ENCODE measurements at regions not wholly inside any gene's neighbourhood (a gene's known extent, or its start where the extent isn't known, plus 50 kb on each side); places are given as distances from the start of the nearest gene placed in this dataset.

DNA sequence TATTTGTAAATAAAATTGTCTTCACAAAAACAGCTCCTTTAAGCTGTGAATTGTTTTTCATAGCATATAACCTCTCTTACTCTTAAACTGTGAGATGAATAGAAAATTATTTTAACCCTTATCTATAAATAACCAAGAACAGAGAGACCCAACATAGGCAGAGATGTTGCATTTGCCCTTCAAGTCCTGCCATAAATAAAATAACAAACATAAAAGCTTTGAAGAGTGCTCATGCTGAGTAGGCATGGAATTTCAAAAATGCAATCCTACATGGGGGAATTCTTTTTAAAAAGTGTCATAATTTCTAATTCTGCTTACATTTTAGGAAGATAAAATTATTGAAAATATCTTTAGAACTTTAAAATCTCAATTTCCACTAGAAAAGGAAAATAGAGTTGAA is 124.1 kb upstream of the FERD3L start:
- H3K27ac Mint-ChIP-seq = no peak overlapping the region
- H3K4me3 Mint-ChIP-seq = no peak overlapping the region
- TF ChIP-seq, protein P1, sequence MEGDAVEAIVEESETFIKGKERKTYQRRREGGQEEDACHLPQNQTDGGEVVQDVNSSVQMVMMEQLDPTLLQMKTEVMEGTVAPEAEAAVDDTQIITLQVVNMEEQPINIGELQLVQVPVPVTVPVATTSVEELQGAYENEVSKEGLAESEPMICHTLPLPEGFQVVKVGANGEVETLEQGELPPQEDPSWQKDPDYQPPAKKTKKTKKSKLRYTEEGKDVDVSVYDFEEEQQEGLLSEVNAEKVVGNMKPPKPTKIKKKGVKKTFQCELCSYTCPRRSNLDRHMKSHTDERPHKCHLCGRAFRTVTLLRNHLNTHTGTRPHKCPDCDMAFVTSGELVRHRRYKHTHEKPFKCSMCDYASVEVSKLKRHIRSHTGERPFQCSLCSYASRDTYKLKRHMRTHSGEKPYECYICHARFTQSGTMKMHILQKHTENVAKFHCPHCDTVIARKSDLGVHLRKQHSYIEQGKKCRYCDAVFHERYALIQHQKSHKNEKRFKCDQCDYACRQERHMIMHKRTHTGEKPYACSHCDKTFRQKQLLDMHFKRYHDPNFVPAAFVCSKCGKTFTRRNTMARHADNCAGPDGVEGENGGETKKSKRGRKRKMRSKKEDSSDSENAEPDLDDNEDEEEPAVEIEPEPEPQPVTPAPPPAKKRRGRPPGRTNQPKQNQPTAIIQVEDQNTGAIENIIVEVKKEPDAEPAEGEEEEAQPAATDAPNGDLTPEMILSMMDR (IDR thresholded peaks at IDR 0.05; ENCODE audit: unreplicated experiment in 3 of 3) = no peak
- peaks cover 5% of the 10 kb centered on the region for H3K9me3 Mint-ChIP-seq
- H3K36me3 Mint-ChIP-seq (ENCODE audit: low read depth) = no peaks in the 10 kb centered on the region
- no peaks in the 10 kb centered on the region for H3K27me3 Mint-ChIP-seq (ENCODE audit: low read depth)
- H3K4me1 Mint-ChIP-seq = no peaks in the 10 kb centered on the region

DNA sequence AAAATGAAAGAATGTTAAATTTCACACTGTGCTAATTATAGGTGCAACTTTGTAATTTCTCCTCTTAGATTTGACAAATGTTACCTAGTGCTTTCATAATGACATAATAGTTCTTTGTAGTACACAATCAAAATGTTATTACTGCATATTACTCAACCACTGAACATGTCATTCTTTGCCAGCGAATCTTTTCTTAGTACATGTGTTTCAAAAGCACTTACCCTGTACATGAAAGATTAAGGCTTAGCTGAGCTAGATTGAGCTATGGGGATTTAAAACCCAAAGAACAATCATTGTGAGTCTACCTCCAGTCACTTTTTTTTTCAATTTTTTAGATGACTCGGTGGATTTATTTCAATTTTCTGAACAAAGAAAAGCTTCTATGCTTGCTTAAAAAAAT is 123.5 kb upstream of the FERD3L start:
- Mint-ChIP-seq H3K27ac (no peak overlapping the region), H3K4me1 (no peaks in the 10 kb centered on the region), H3K9me3 (peaks cover 5% of the 10 kb centered on the region), H3K27me3 (ENCODE audit: low read depth) (no peaks in the 10 kb centered on the region), H3K4me3 (no peak overlapping the region), H3K36me3 (ENCODE audit: low read depth) (no peaks in the 10 kb centered on the region)
- TF ChIP-seq, protein P1 (IDR thresholded peaks at IDR 0.05; ENCODE audit: unreplicated experiment in 3 of 3) = no peak

DNA sequence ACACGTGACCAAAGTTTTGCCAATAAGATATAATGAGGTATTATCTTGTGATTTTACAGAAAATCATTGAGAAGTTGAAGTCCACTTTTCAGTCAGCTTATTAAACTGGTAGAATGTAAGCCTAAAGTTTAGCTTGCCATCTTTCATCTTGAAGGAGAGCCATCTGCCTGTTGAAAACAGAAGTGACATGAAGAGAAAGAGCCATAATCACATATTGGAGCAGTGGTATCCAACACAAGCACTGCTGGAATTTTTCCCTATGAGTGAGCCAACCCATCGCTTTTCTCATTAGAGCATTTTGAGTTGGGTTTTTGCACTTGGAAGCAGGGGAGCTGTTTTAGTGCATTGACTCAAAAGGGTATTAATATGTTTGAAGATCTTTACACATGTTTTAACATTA is 117.6 kb upstream of the FERD3L start:
- TF ChIP-seq, protein P1 (IDR thresholded peaks at IDR 0.05; ENCODE audit: unreplicated experiment in 3 of 3) = no peak
- H3K9me3 Mint-ChIP-seq = peaks cover 2% of the 10 kb centered on the region
- no peaks in the 10 kb centered on the region for H3K4me1 Mint-ChIP-seq
- H3K36me3 Mint-ChIP-seq (ENCODE audit: low read depth) = no peaks in the 10 kb centered on the region
- no peak overlapping the region for H3K27ac Mint-ChIP-seq
- no peak overlapping the region for H3K4me3 Mint-ChIP-seq
- no peaks in the 10 kb centered on the region for H3K27me3 Mint-ChIP-seq (ENCODE audit: low read depth)

DNA sequence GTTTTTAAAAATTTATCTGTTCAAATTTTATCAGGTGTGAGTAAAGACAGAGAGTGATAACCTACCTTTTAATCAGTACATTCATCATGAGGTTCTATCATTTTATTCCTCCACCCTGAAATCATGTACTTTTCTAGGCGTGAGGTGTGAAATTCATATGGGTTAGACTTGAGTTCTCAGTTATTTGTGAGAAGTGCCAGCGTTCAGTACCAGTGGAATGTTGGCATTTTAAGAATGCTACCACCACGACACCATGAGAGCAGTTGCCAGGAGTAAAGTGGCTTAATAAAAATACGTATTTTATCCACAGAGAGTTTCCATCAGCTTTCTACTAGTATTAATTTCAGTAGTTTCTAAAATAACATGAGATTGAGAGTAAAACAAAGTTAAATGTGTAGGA is 104.1 kb upstream of the FERD3L start:
- Mint-ChIP-seq H3K27me3 (ENCODE audit: low read depth) (no peaks in the 10 kb centered on the region), H3K27ac (no peak overlapping the region)
- TF ChIP-seq, protein P1 (IDR thresholded peaks at IDR 0.05; ENCODE audit: unreplicated experiment in 3 of 3) = no peak

DNA sequence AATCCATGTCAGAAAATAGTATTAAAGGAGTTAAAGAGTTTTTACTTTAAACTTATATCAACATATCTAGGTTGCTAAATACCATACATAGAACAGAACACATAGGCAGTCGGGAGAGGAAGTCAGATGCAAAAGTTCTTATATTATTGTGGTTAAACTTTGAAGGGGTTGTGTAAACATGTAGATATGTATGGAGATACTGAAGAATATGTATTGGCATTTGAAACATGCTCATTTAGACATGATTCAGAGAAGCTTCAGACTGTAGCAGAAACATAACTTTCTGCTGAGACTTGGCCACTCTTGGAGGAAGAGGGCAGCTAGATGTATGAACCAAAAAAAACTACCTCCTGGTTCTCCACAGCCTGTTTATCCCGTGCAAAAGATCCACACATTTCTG is 103.5 kb upstream of the FERD3L start:
- Mint-ChIP-seq H3K9me3 (peaks cover 6% of the 10 kb centered on the region), H3K36me3 (ENCODE audit: low read depth) (no peaks in the 10 kb centered on the region), H3K27ac (no peak overlapping the region), H3K4me1 (peaks cover 17% of the 10 kb centered on the region), H3K27me3 (ENCODE audit: low read depth) (no peaks in the 10 kb centered on the region), H3K4me3 (no peak overlapping the region)
- TF ChIP-seq, protein P1 (IDR thresholded peaks at IDR 0.05; ENCODE audit: unreplicated experiment in 3 of 3) = no peak

More for the DNA sequence above, 104.1 kb upstream of the FERD3L start:
- Mint-ChIP-seq H3K4me3 (no peak overlapping the region), H3K4me1 (peaks cover 11% of the 10 kb centered on the region), H3K36me3 (ENCODE audit: low read depth) (no peaks in the 10 kb centered on the region), H3K9me3 (peaks cover 9% of the 10 kb centered on the region)

DNA sequence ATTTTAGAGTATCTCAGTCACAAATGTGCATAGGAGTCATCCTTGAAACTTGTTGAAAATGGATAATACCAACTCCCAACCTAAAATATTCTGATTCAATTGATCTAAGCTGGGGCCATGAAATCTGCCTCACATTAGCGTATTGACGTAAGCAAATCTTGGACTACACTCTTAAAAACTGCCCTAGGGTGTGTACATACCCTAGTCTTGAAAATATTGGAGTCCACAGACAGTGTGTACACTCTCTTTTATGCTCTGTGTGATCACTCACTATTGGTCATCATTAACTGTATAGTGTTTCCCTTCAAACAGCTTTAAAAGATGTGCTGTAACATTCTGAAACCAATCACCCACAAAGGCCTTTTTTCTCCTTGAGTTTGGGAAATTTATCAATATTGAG is 102.9 kb upstream of the FERD3L start:
- Mint-ChIP-seq H3K36me3 (ENCODE audit: low read depth) (no peaks in the 10 kb centered on the region), H3K9me3 (peaks cover 7% of the 10 kb centered on the region), H3K27ac (no peak overlapping the region), H3K27me3 (ENCODE audit: low read depth) (no peaks in the 10 kb centered on the region), H3K4me3 (no peak overlapping the region), H3K4me1 (peaks cover 22% of the 10 kb centered on the region)
- TF ChIP-seq, protein P1 (IDR thresholded peaks at IDR 0.05; ENCODE audit: unreplicated experiment in 3 of 3) = no peak
